IMR-90 (cell line): ENCODE measurements at regions not wholly inside any gene's neighbourhood (a gene's known extent, or its start where the extent isn't known, plus 50 kb on each side); places are given as distances from the start of the nearest gene placed in this dataset.
A peak's percentile ranks its signal among the peaks of the same experiment; 100 is the strongest.

ENCODE experiments used
- ATAC-seq: fragments of 200-7000 bp; cut with Tn5 transposase; 2 replicates; pipeline ENCODE4 v1.9.1; 2020; ENCODE audit warnings: low read depth, mild to moderate bottlenecking, moderate library complexity
- BruUV-seq: library from RNA; stranded (reverse); fragments of 400-500 nt; replicated peaks from 2 replicates; lab custom pipeline; 2021; lab: Mats Ljungman, UMichigan
- CTCF ChIA-PET: fragments of 300-600 bp; formaldehyde crosslinking; extraction: SDS; loops from one replicate; lab custom pipeline; 2021; ENCODE audit warnings: antibody characterized with exemption; lab: Yijun Ruan, JAX
- POLR2A ChIA-PET: fragments of 300-600 bp; sonication (Branson Sonifier 250); formaldehyde crosslinking; loops from one replicate; lab custom pipeline; 2022; ENCODE audit warnings: antibody characterized with exemption; ENCODE audit not compliant: unreplicated experiment; lab: Charles Lee
- DNase-seq: peaks from one replicate; pipeline ENCODE4 v3.0.0; 2013
- H2AFZ ChIP-seq: replicated peaks from 2 replicates; pipeline ENCODE3; 2013; ENCODE audit warnings: low read length, mild to moderate bottlenecking; ENCODE audit not compliant: poor library complexity
- H2AK5ac ChIP-seq: 2 replicates; pipeline ENCODE4 v1.6.1; 2013; ENCODE audit warnings: low read depth, low read length, inconsistent platforms
- H2AK9ac ChIP-seq: replicated peaks from 2 replicates; pipeline ENCODE3; 2013; ENCODE audit warnings: mild to moderate bottlenecking, low read depth, low read length, moderate library complexity; ENCODE audit not compliant: poor library complexity
- H2BK120ac ChIP-seq: 2 replicates; pipeline ENCODE4 v1.6.1; 2013; ENCODE audit warnings: low read depth, low read length, inconsistent platforms
- H2BK15ac ChIP-seq: 3 replicates; pipeline ENCODE4 v1.6.1; 2013; ENCODE audit warnings: low read depth, low read length, inconsistent platforms
- H2BK20ac ChIP-seq: 2 replicates; pipeline ENCODE4 v1.6.1; 2013; ENCODE audit warnings: low read depth, mild to moderate bottlenecking, inconsistent platforms, low read length, moderate library complexity
- H2BK5ac ChIP-seq: 2 replicates; pipeline ENCODE4 v1.6.1; 2013; ENCODE audit warnings: mild to moderate bottlenecking, low read depth, low read length, inconsistent platforms; ENCODE audit not compliant: poor library complexity, severe bottlenecking
- H3K14ac ChIP-seq: replicated peaks from 2 replicates; pipeline ENCODE4 v1.6.1; 2013; ENCODE audit warnings: low read depth, low read length, inconsistent platforms
- H3K18ac ChIP-seq: 2 replicates; pipeline ENCODE4 v1.6.1; 2013; ENCODE audit warnings: low read depth, low read length, control low read depth
- H3K23ac ChIP-seq: 2 replicates; pipeline ENCODE4 v1.6.1; 2013; ENCODE audit warnings: low read depth, low read length, inconsistent platforms
- H3K27ac ChIP-seq: 2 replicates; pipeline ENCODE4 v1.5.1; 2013; ENCODE audit warnings: mild to moderate bottlenecking, control low read depth, low read length; ENCODE audit not compliant: insufficient read depth
- H3K27me3 ChIP-seq: 2 replicates; pipeline ENCODE4 v1.6.1; 2013; ENCODE audit warnings: low read length; ENCODE audit not compliant: control insufficient read depth, insufficient read depth
- H3K36me3 ChIP-seq: 2 replicates; pipeline ENCODE4 v1.6.1; 2013; ENCODE audit warnings: low read length, mixed read lengths; ENCODE audit not compliant: control insufficient read depth, insufficient read depth
- H3K4ac ChIP-seq: 2 replicates; pipeline ENCODE4 v1.6.1; 2013; ENCODE audit warnings: low read depth, low read length, inconsistent platforms
- H3K4me1 ChIP-seq: 2 replicates; pipeline ENCODE4 v1.6.1; 2013; ENCODE audit warnings: low read length, mixed read lengths; ENCODE audit not compliant: control insufficient read depth, insufficient read depth
- H3K4me2 ChIP-seq: 2 replicates; pipeline ENCODE4 v1.6.1; 2013; ENCODE audit warnings: low read depth, mild to moderate bottlenecking, control low read depth, low read length, moderate library complexity
- H3K4me3 ChIP-seq: 2 replicates; pipeline ENCODE4 v1.5.1; 2013; ENCODE audit warnings: low read depth, mild to moderate bottlenecking, control low read depth, low read length, moderate library complexity; ENCODE audit not compliant: insufficient read depth
- H3K56ac ChIP-seq: 2 replicates; pipeline ENCODE4 v1.6.1; 2013; ENCODE audit warnings: low read length, inconsistent platforms; ENCODE audit not compliant: insufficient read depth; ENCODE audit errors: extremely low read depth
- H3K79me1 ChIP-seq, 2 experiments: 2 replicates each; pipeline ENCODE4 v1.6.1; 2013; ENCODE audit warnings: low read length in 2 of 2, inconsistent platforms in 1 of 2, low read depth in 1 of 2
- H3K9ac ChIP-seq: 2 replicates; pipeline ENCODE4 v1.6.1; 2013; ENCODE audit warnings: low read depth, low read length, control low read depth
- H3K9me1 ChIP-seq: 2 replicates; pipeline ENCODE4 v1.6.1; 2013; ENCODE audit warnings: low read length, inconsistent platforms; ENCODE audit not compliant: insufficient read depth
- H3K9me3 ChIP-seq: 2 replicates; pipeline ENCODE4 v1.6.1; 2013; ENCODE audit warnings: low read length; ENCODE audit not compliant: control insufficient read depth, insufficient read depth
- H4K20me1 ChIP-seq: 2 replicates; pipeline ENCODE4 v1.6.1; 2013; ENCODE audit warnings: low read length, inconsistent platforms; ENCODE audit not compliant: insufficient read depth
- H4K5ac ChIP-seq: 2 replicates; pipeline ENCODE4 v1.6.1; 2013; ENCODE audit warnings: mild to moderate bottlenecking, low read depth, low read length, control low read depth
- H4K8ac ChIP-seq, 2 experiments: 2 replicates each; pipeline ENCODE4 v1.6.1; 2013; ENCODE audit warnings: low read depth in 2 of 2, low read length in 2 of 2, control low read depth in 1 of 2, inconsistent platforms in 1 of 2
- H4K91ac ChIP-seq: 2 replicates; pipeline ENCODE4 v1.6.1; 2013; ENCODE audit warnings: low read depth, low read length, inconsistent platforms; ENCODE audit not compliant: insufficient read depth
- BHLHE40 ChIP-seq: fragments of 150-350 bp; IDR thresholded peaks from 2 replicates; pipeline ENCODE4 v1.6.1; 2016; ENCODE audit warnings: mild to moderate bottlenecking, low read depth, low read length
- CEBPB ChIP-seq: IDR thresholded peaks from 2 replicates; pipeline ENCODE4 v1.6.1; 2012; ENCODE audit warnings: low read depth, low read length, improper control_type of control experiment
- CHD1 ChIP-seq: IDR thresholded peaks from 2 replicates; pipeline ENCODE4 v1.6.1; 2012; ENCODE audit warnings: low read depth, low read length, improper control_type of control experiment
- CTCF ChIP-seq: conservative IDR thresholded peaks from 2 replicates; pipeline ENCODE4 v1.5.1; 2012; ENCODE audit warnings: mild to moderate bottlenecking, low read depth, low read length, improper control_type of control experiment
- ELK1 ChIP-seq: fragments of 150-350 bp; IDR thresholded peaks from 2 replicates; pipeline ENCODE4 v1.6.1; 2016; ENCODE audit warnings: low read depth, mild to moderate bottlenecking, low read length, moderate library complexity, borderline replicate concordance
- FOS ChIP-seq: fragments of 150-350 bp; IDR thresholded peaks from 2 replicates; pipeline ENCODE4 v1.6.1; 2016; ENCODE audit warnings: low read depth, low read length
- MAFK ChIP-seq: IDR thresholded peaks from 2 replicates; pipeline ENCODE4 v1.6.1; 2012; ENCODE audit warnings: low read depth, low read length, improper control_type of control experiment
- MAZ ChIP-seq: IDR thresholded peaks from 2 replicates; pipeline ENCODE4 v1.6.1; 2012; ENCODE audit warnings: low read depth, mild to moderate bottlenecking, low read length, improper control_type of control experiment, moderate library complexity, borderline replicate concordance
- MXI1 ChIP-seq: IDR thresholded peaks from 2 replicates; pipeline ENCODE4 v1.6.1; 2012; ENCODE audit warnings: low read depth, mild to moderate bottlenecking, low read length, moderate library complexity, borderline replicate concordance
- NFE2L2 ChIP-seq: fragments of 150-350 bp; IDR thresholded peaks from 2 replicates; pipeline ENCODE4 v1.6.1; 2016; ENCODE audit warnings: low read depth, mild to moderate bottlenecking, low read length
- POLR2A ChIP-seq: IDR thresholded peaks from 2 replicates; pipeline ENCODE4 v1.6.1; 2012; ENCODE audit warnings: mild to moderate bottlenecking, low read depth, low read length
- RAD21 ChIP-seq: IDR thresholded peaks from 2 replicates; pipeline ENCODE4 v1.6.1; 2012; ENCODE audit warnings: low read length, improper control_type of control experiment
- RCOR1 ChIP-seq: IDR thresholded peaks from 2 replicates; pipeline ENCODE4 v1.6.1; 2012; ENCODE audit warnings: mild to moderate bottlenecking, low read length, improper control_type of control experiment; ENCODE audit not compliant: insufficient replicate concordance
- RFX5 ChIP-seq: IDR thresholded peaks from 2 replicates; pipeline ENCODE4 v1.8.0; 2012; ENCODE audit warnings: low read depth, mild to moderate bottlenecking, low read length, moderate library complexity
- SMC3 ChIP-seq: fragments of 150-350 bp; IDR thresholded peaks from 2 replicates; pipeline ENCODE4 v1.6.1; 2016; ENCODE audit warnings: low read depth, mild to moderate bottlenecking, antibody characterized with exemption, low read length, moderate library complexity
- USF2 ChIP-seq: fragments of 150-350 bp; IDR thresholded peaks from 2 replicates; pipeline ENCODE4 v1.6.1; 2017; ENCODE audit warnings: mild to moderate bottlenecking, antibody characterized with exemption, low read length, low read depth
- dilution Hi-C: fragments of 300-500 bp; cut with HindIII; formaldehyde crosslinking; loops from one replicate; pipeline ENCODE4 v1.14.3; 2018; ENCODE audit warnings: low sequenced_read_pairs; ENCODE audit not compliant: unreplicated experiment
- in situ Hi-C: fragments of 300-500 bp; cut with MboI; formaldehyde crosslinking; loops from 3 replicates; pipeline ENCODE4 v1.14.3; 2019; ENCODE audit warnings: low sequenced_read_pairs, inconsistent platforms, mixed read lengths
- intact Hi-C: fragments of 100-400 bp; cut with micrococcal nuclease; formaldehyde crosslinking; loops from 2 replicates; pipeline ENCODE4 v1.10.0; 2022

GRCh38 chr3:89964347-89964746, 856.9 kb downstream of the EPHA3 start:
- Histone ChIP-seq H3K27ac (no peak overlapping the region; the same call in 1 of the 2 replicates), H2AK5ac (no peak overlapping the region), H4K91ac (no peak overlapping the region), H3K9me3 (no peaks in the 10 kb centered on the region), H3K4me3 (no peak overlapping the region), H4K8ac (no peak overlapping the region), H3K14ac (no peak overlapping the region), H2AFZ (no peak overlapping the region), H3K4me1 (no peaks in the 10 kb centered on the region), H3K18ac (no peak overlapping the region), H3K4ac (no peak overlapping the region), H3K36me3 (no peaks in the 10 kb centered on the region), H2BK15ac (no peak overlapping the region), H4K20me1 (no peaks in the 10 kb centered on the region), H2BK120ac (no peak overlapping the region), H3K56ac (no peak overlapping the region), H3K4me2 (no peak overlapping the region), H2BK5ac (no peak overlapping the region), H3K23ac (no peak overlapping the region), H4K5ac (no peak overlapping the region), H3K9ac (no peak overlapping the region), H3K27me3 (no peaks in the 10 kb centered on the region), H3K79me1 (no peaks in the 10 kb centered on the region), H2BK20ac (no peak overlapping the region), H3K9me1 (no peaks in the 10 kb centered on the region), H2AK9ac (no peak overlapping the region)
- in situ Hi-C loops (no loop called here), intact Hi-C loops (no loop called here), dilution Hi-C loops (no loop called here)
- ATAC-seq (peak; percentile 56), DNase-seq (peak; percentile 4)
- TF ChIP-seq NFE2L2 (no peak), USF2 (no peak), CHD1 (no peak), MAFK (no peak), SMC3 (no peak), RFX5 (no peak), RCOR1 (no peak), FOS (no peak), MXI1 (no peak), MAZ (no peak), ELK1 (no peak), BHLHE40 (no peak), RAD21 (no peak), CEBPB (no peak), CTCF (no peak), POLR2A (no peak)
- no TSS peak for BruUV-seq
- CTCF ChIA-PET, result no interaction called here
- POLR2A ChIA-PET, result no interaction called here
